ENCODE measurements at regions not wholly inside any gene's neighbourhood (a gene's known extent, or its start where the extent isn't known, plus 50 kb on each side); places are given as distances from the start of the nearest gene placed in this dataset.
"Not testable (repeated sequence)": the region's sequence is repeated elsewhere in the genome, so short reads cannot be mapped to it uniquely, and the experiment has no call there.

DNA sequence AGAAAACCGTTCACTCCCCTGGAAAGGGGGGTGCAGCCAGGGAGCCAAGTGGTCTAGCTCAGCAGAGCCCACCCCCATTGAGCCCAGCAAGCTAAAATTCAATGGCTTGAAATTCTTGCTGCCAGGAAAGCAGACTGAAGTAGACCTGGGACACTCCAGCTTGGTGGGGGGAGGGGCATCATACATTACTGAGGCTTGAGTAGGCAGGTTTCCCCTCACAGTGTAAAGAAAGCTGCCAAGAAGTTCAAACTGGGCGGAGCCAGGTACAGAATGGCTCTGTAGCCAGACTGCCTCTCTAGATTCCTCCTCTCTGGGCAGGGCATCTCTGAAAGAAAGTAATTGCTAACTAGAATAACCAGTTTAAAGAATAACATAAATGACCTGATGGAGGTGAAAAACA, 372.3 kb upstream of the F9 start:
- H3K4me1 Mint-ChIP-seq, result no peaks in the 10 kb centered on the region

DNA sequence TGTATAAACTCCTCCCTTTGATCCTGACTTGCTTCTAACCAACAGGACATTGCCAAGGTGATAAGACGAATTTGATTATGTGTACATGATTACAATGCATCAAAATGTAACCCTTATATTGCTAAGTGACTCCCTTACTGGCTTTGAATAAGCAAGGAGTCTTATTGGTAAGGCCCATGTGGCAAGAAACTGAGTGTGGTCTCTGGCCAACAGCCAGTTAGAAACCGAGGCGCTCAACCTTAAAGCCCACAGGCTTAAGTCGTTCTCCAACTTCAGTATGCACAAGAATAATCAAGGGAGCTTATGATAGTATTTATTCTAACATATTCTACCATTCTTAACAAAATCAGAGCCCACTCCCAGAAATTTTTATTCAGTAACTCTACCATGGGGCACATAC, 374.2 kb upstream of the F9 start:
- no peaks in the 10 kb centered on the region for H3K9me3 Mint-ChIP-seq
- H3K27ac Mint-ChIP-seq, result no peak overlapping the region
- H3K4me3 Mint-ChIP-seq, result no peak overlapping the region
- no peak for DNase-seq
- ATAC-seq, result no peak
- no peaks in the 10 kb centered on the region for H3K27me3 Mint-ChIP-seq
- H3K36me3 Mint-ChIP-seq (ENCODE audit: low read depth), result no peaks in the 10 kb centered on the region
- H3K4me1 Mint-ChIP-seq, result no peaks in the 10 kb centered on the region

More for the DNA sequence above, 372.3 kb upstream of the F9 start:
- H3K36me3 Mint-ChIP-seq (ENCODE audit: low read depth), result no peaks in the 10 kb centered on the region
- DNase-seq, result no peak
- no peak overlapping the region for H3K27ac Mint-ChIP-seq
- H3K4me3 Mint-ChIP-seq, result no peak overlapping the region
- no peaks in the 10 kb centered on the region for H3K9me3 Mint-ChIP-seq
- ATAC-seq, result no peak
- no peaks in the 10 kb centered on the region for H3K27me3 Mint-ChIP-seq

DNA sequence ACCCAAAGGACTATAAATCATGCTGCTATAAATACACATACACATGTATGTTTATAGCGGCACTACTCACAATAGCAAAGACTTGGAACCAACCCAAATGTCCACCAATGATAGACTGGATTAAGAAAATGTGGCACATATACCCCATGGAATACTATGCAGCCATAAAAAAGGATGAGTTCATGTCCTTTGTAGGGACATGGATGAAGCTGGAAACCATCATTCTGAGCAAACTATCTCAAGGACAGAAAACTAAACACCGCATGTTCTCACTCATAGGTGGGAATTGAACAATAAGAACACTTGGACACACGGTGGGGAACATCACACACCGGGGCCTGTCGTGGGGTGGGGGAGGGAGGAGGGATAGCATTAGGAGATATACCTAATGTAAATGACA, 383.9 kb upstream of the F9 start:
- H3K27ac Mint-ChIP-seq; H3K9me3 Mint-ChIP-seq; DNase-seq; H3K36me3 Mint-ChIP-seq (ENCODE audit: low read depth); H3K4me1 Mint-ChIP-seq; H3K27me3 Mint-ChIP-seq; ATAC-seq; H3K4me3 Mint-ChIP-seq: not testable (repeated sequence)

DNA sequence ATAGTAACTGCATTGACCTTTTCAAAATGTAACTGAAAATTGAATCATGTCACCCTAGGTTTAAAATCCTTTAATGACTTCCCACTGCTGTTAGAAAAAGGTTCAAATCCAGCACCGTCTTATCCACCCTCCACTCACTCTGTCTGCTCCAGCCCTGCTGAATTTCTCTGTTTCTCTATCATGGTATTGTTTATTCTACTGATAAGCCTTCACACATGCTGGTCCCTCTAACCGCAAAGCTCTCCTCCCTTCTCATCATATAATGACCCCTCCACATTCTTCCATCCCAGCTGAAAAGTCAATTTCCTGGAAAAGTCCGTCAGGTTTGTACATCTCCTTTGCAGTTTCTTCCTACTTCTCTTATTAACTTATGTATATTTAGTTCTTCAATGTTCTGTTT, 389.2 kb upstream of the F9 start:
- Mint-ChIP-seq H3K4me1 (no peaks in the 10 kb centered on the region), H3K27ac (no peak overlapping the region), H3K27me3 (peaks cover 2% of the 10 kb centered on the region), H3K36me3 (ENCODE audit: low read depth) (no peaks in the 10 kb centered on the region), H3K4me3 (no peak overlapping the region), H3K9me3 (no peaks in the 10 kb centered on the region)
- ATAC-seq, result no peak
- no peak for DNase-seq

DNA sequence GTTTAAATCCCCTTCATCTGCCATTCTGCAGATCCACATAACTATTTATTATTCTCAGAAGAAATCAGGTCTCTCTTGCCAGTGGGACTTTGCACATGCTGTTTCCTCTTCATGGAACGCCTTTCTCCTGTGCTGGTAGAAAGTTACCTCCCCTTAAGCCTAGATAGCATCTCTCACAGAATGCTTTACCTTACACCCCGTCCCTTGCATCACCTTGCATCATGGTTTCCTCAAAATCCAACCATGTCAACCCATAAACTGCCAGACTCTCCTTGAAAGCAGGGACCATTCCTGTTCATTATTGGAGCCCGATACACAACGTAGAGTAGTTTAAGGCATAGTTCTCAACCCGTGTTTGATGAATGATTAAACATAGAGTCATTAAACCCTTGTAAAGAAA, 396.2 kb upstream of the F9 start:
- no peak for ATAC-seq
- DNase-seq, result no peak
- Mint-ChIP-seq H3K9me3 (no peaks in the 10 kb centered on the region), H3K4me1 (no peaks in the 10 kb centered on the region), H3K4me3 (no peak overlapping the region), H3K27me3 (no peaks in the 10 kb centered on the region), H3K27ac (no peak overlapping the region), H3K36me3 (ENCODE audit: low read depth) (no peaks in the 10 kb centered on the region)

DNA sequence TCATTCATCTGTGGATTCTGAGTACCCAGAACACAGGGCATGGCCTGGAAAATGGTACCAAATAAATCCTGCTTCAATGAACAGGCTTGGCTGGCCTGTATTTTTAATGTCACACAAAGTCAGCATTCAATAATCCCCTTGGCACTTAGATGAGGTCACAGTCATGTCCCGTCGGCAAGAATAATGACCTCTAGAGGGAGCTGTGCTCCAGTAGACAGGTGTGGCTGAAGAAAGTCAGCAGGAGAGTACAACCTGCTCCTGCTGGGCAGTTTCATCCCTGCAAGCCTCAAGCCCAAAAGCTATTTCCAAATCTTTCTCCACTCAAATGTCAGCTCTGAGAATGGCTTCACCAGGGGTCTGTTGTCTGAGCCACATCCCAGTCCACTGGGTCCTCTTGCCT, 404.0 kb upstream of the F9 start:
- Mint-ChIP-seq H3K27me3 (peaks cover 4% of the 10 kb centered on the region), H3K4me1 (no peaks in the 10 kb centered on the region)

DNA sequence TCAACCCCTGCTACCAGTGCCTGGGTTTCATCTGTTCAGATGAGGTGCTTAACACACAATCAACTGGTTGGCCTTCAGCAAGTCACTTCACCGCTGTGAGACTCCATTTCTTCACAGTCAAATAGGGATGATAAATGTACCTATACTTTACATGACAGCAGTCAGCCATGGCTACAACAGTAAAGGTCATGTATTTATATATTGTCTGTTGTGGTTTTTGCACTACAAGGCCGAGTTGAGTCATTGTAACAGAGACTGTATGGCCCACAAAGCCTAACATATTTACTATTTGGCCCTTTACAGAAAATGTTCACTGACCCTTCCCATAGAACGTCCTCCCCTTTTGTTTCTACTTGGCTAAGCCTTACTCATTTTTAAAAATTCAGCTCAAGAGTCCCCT, 404.6 kb upstream of the F9 start:
- Mint-ChIP-seq H3K4me1 (no peaks in the 10 kb centered on the region), H3K4me3 (no peak overlapping the region), H3K27me3 (peaks cover 4% of the 10 kb centered on the region), H3K36me3 (ENCODE audit: low read depth) (no peaks in the 10 kb centered on the region), H3K27ac (no peak overlapping the region), H3K9me3 (no peaks in the 10 kb centered on the region)
- no peak for ATAC-seq
- DNase-seq, result no peak

More for the DNA sequence above, 404.0 kb upstream of the F9 start:
- Mint-ChIP-seq H3K9me3 (no peaks in the 10 kb centered on the region), H3K27ac (no peak overlapping the region), H3K4me3 (no peak overlapping the region), H3K36me3 (ENCODE audit: low read depth) (no peaks in the 10 kb centered on the region)
- ATAC-seq, result no peak
- no peak for DNase-seq

DNA sequence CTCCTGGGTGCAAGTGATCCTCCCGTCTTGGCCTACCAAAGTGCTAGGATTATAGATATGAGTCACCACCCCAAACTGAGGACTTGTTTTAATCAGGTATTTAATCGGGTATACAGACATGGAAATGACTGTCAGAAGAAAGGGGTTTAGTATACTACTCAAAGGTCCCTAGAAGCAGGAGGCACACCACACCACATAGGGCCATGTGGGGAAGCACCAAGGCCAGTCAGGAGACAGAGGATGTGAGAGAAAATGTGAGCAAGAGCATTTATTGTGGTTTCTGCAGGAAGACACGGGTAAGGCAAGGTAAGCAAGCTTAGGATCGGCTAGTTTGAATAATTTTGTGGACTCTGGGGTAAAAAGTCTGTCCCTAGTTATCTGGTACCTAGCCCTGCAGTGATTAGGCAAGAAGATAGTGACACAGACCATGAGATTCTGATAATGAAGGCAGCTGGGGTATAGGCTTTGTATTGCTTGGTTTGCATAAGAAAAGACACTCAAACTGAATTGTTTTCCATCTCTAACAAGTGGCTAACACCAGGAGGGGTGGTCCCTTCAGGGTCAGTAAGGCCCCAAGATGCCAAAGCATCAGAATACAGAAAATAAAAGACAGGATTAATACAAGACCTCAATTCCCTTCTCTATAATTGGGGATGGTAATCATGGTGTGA, 408.8 kb upstream of the F9 start:
- Mint-ChIP-seq H3K36me3 (ENCODE audit: low read depth) (no peaks in the 10 kb centered on the region), H3K4me3 (no peak overlapping the region), H3K9me3 (no peaks in the 10 kb centered on the region), H3K27ac (no peak overlapping the region), H3K27me3 (peaks cover 4% of the 10 kb centered on the region), H3K4me1 (no peaks in the 10 kb centered on the region)
- DNase-seq, result no peak
- no peak for ATAC-seq

DNA sequence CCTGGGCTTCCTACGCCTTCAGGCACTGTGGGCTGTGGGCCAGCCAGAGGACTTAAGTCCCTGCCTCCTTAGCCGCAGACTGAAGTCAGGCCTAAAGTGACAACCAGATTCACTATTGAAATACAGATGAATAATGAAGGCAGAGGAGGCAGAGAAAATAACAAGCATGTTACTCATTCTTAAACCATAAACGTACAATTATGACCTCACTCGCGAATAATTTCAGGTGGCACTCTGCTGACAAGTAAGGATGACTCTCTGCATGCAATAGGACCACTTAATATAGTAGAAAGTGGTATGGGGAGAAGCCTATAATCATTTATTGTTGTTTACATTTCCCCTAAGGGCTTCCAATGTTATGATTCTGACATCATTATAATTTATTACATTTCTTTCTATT, 409.2 kb upstream of the FGF13 start:
- DNase-seq (no peak), ATAC-seq (no peak)
- Mint-ChIP-seq H3K9me3 (no peaks in the 10 kb centered on the region), H3K27ac (no peak overlapping the region), H3K4me3 (no peak overlapping the region), H3K27me3 (peaks cover 4% of the 10 kb centered on the region), H3K36me3 (ENCODE audit: low read depth) (no peaks in the 10 kb centered on the region), H3K4me1 (no peaks in the 10 kb centered on the region)

DNA sequence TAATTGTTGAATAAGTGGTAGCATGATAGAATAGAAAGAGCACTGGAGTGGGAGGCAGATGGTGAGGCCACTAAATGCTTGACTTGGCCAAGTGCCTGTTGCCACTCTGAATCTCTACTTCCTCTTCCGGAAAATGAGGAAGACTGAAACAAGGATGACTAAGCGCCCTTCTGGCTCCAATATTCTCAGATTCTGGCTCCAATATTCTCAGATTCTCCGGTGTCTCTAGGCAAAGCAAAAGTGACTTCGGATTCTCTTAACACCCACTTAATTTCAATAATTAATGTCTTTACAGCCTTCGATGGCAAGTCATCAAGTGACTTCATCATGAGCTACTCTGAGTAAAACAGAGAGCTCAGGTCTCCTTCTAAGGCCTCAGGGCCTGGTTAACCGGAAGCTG, 402.2 kb upstream of the FGF13 start:
- H3K9me3 Mint-ChIP-seq, result no peaks in the 10 kb centered on the region
- DNase-seq (no peak), ATAC-seq (no peak)
- no peaks in the 10 kb centered on the region for H3K4me1 Mint-ChIP-seq
- no peak overlapping the region for H3K4me3 Mint-ChIP-seq
- no peaks in the 10 kb centered on the region for H3K27me3 Mint-ChIP-seq
- no peak overlapping the region for H3K27ac Mint-ChIP-seq
- no peaks in the 10 kb centered on the region for H3K36me3 Mint-ChIP-seq (ENCODE audit: low read depth)

DNA sequence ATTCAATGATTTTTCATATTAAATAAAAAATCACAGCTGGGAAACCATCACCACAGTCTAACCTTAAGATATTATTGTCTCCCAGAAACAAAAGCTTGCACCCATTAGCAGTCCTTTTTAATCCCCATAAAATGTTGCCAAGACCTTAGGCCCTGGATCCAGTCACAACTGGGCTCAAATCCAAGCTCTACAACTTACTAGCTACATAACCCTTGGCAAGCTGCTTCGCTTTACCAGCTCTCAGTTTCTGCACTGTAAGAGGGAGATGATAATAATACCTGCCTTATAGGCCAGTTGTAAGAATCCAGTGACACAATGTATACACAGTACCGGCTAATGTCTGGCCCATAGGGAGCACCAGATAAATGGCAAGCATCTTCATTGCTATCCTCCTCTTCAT, 400.9 kb upstream of the FGF13 start:
- no peak overlapping the region for H3K27ac Mint-ChIP-seq
- no peak for DNase-seq
- H3K36me3 Mint-ChIP-seq (ENCODE audit: low read depth), result no peaks in the 10 kb centered on the region

DNA sequence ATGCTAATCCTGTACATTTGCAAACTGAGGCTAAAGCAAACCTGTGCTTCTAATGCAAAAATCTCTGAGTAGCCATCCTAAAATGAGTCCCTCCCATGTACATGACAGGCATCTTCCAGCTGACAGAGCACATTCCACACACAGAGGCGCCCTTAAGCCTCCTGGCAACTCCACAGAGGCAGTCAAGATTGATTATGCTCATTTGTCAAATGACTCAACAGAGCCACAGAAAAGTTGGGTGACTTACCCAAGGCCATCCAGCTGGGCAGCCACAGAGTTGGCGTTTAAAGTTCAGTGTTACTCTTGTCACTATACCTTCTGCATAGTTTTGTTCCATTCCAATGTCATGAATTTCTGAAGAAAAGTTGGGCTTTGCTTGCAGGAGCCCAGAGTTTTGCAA, 394.6 kb upstream of the FGF13 start:
- no peak overlapping the region for H3K4me3 Mint-ChIP-seq
- ATAC-seq (no peak), DNase-seq (no peak)
- no peaks in the 10 kb centered on the region for H3K9me3 Mint-ChIP-seq
- no peaks in the 10 kb centered on the region for H3K4me1 Mint-ChIP-seq
- no peak overlapping the region for H3K27ac Mint-ChIP-seq
- H3K36me3 Mint-ChIP-seq (ENCODE audit: low read depth), result no peaks in the 10 kb centered on the region
- no peaks in the 10 kb centered on the region for H3K27me3 Mint-ChIP-seq

More for the DNA sequence above, 400.9 kb upstream of the FGF13 start:
- no peaks in the 10 kb centered on the region for H3K27me3 Mint-ChIP-seq
- no peaks in the 10 kb centered on the region for H3K9me3 Mint-ChIP-seq
- no peaks in the 10 kb centered on the region for H3K4me1 Mint-ChIP-seq
- no peak for ATAC-seq
- H3K4me3 Mint-ChIP-seq, result no peak overlapping the region

DNA sequence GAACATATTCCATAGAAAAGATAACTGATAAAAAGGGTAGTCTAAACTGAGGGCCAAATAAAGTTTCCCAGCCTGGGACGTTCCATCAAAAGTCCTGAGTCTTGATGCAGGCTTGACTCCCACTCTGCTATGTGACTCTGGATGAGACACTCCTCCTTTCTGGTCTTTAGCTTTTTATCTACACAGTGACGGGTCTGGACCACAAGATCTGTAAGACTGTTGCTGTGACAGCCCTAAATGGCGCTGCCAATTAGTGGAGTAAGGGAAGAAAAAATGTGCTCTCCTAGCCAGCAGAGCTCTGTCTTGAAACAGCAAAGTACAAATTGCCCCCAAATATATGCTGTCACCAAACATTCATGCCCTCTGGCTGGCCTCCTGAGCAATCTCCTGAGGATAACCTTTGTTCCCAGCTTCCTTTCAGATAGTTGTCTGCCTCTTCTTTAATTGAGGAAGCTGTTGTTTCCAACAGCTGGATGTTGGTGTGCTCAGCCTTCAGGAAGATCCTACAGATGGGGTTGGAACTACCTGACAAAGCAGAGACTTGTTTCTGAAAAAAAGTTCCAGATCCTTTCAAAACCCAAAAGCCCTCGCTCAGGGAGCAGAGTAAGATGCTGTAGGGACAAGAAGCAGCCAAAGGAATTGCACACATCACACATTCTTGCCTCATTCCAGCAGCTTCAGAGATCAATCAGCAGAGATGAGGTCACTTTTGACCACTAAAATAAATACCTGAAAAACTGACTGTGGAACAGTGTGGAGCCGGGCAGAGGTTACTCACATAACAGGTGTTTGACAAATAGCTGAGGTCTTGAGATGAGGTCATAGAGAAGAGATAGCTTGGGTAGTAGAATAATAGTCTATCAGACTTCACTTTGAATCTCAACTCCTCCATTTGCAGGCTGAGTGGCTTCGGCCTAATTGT, 383.4 kb upstream of the FGF13 start:
- Mint-ChIP-seq H3K27me3 (no peaks in the 10 kb centered on the region), H3K4me3 (no peak overlapping the region), H3K27ac (no peak overlapping the region), H3K9me3 (no peaks in the 10 kb centered on the region), H3K4me1 (no peaks in the 10 kb centered on the region), H3K36me3 (ENCODE audit: low read depth) (no peaks in the 10 kb centered on the region)
- DNase-seq, result no peak
- no peak for ATAC-seq

DNA sequence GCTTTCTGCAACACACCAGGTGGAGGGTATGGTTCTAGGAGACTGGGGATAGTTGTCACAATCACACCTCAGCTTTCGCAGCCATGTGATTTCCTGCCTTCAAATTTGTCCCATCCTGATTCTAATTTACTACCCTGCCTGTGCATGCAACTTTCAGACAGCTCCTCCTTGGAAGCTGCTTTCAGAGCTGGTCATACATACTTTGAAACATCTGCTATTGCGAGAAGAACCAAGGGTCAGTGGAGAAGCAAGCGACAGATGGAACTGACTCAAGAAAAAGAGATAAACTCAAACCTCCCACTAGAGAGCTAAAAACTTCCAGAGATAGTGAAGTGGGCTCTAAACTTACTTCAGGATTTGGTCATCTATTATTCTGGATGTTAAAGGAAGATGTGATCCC, 381.7 kb upstream of the FGF13 start:
- Mint-ChIP-seq H3K4me1 (no peaks in the 10 kb centered on the region), H3K27me3 (no peaks in the 10 kb centered on the region), H3K36me3 (ENCODE audit: low read depth) (no peaks in the 10 kb centered on the region), H3K9me3 (no peaks in the 10 kb centered on the region), H3K27ac (no peak overlapping the region), H3K4me3 (no peak overlapping the region)
- no peak for ATAC-seq
- no peak for DNase-seq

DNA sequence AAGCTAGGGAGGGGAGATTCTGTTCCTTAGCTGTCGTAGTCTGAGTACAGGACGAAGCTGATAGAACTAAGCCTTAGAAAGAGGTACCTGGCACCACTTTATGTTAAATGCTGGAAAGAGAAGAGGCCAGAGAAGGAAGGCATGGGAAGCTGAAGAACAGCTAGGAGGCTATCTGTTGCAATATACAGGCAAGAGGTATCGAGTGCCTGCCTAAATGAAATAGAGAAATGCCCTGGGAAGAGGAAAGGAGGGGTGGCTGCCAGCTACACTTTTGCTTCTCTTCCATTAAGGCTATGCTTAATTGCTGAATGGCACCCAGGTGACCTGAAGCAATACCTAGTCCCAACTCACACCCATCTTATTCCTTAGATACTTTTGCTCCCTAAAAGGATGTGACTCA, 380.4 kb upstream of the FGF13 start:
- no peaks in the 10 kb centered on the region for H3K36me3 Mint-ChIP-seq (ENCODE audit: low read depth)
- no peaks in the 10 kb centered on the region for H3K9me3 Mint-ChIP-seq
- H3K4me1 Mint-ChIP-seq, result no peaks in the 10 kb centered on the region
- H3K27me3 Mint-ChIP-seq, result no peaks in the 10 kb centered on the region
- ATAC-seq (no peak), DNase-seq (no peak)
- no peak overlapping the region for H3K27ac Mint-ChIP-seq
- no peak overlapping the region for H3K4me3 Mint-ChIP-seq
